ENCODE measurements at regions not wholly inside any gene's neighbourhood (a gene's known extent, or its start where the extent isn't known, plus 50 kb on each side); places are given as distances from the start of the nearest gene placed in this dataset.

GRCh38 chr15:38872732-38873131 lies 308.1 kb upstream of the RASGRP1 start:
- Mint-ChIP-seq H3K36me3 (no peaks in the 10 kb centered on the region), H3K9me3 (peaks cover 0 to 10% (median 2%) of the 10 kb centered on the region in 7 donors)

GRCh38 chr15:38873158-38873557 lies 308.5 kb upstream of the RASGRP1 start:
- intact Hi-C loops (cut with micrococcal nuclease): no loop called here
- 92% methylated on average over 3 of the region's 4 CpGs for WGBS (ENCODE audit: insufficient coverage)
- Histone ChIP-seq H3K27me3 (ENCODE audit: control insufficient read depth in 2 of 2, insufficient read depth in 2 of 2, low read length in 2 of 2) (no peaks in the 10 kb centered on the region), H3K36me3 (replicated peaks in 1 of 2; ENCODE audit: control insufficient read depth in 1 of 2, insufficient read depth in 2 of 2, low read length in 2 of 2) (no peaks in the 10 kb centered on the region), H3K4me1 (ENCODE audit: control insufficient read depth in 1 of 2, insufficient read depth in 2 of 2, low read length in 2 of 2) (no peaks in the 10 kb centered on the region), H3K27ac (ENCODE audit: low read depth in 1 of 2, low read length in 2 of 2) (no peak overlapping the region), H3K4me3 (replicated peaks in 1 of 3; ENCODE audit: low read depth in 2 of 3, low read length in 3 of 3) (no peak overlapping the region), H2AFZ (ENCODE audit: insufficient read depth, low read depth, low read length, poor library complexity, severe bottlenecking) (no peak overlapping the region), H3K9ac (ENCODE audit: insufficient read depth, low read length, poor library complexity, severe bottlenecking) (no peak overlapping the region), H3K9me3 (replicated peaks in 1 of 2; ENCODE audit: control insufficient read depth in 1 of 2, insufficient read depth in 1 of 2, low read length in 2 of 2) (no peaks in the 10 kb centered on the region), H4K20me1 (ENCODE audit: insufficient read depth, low read length) (no peaks in the 10 kb centered on the region), H3K79me2 (ENCODE audit: insufficient read depth, low read length) (no peaks in the 10 kb centered on the region), H3K4me2 (replicated peaks; ENCODE audit: extremely low read depth, low read length, poor library complexity, severe bottlenecking) (no peak overlapping the region)
- DNase-seq: no peak
- peaks cover 0 to 10% (median 2%) of the 10 kb centered on the region in 7 donors for H3K9me3 Mint-ChIP-seq
- no peak overlapping the region for H3K4me3 Mint-ChIP-seq
- no peak for TF ChIP-seq CTCF (IDR thresholded peaks at IDR 0.05)
- H3K4me1 Mint-ChIP-seq: no peaks in the 10 kb centered on the region
- no peak overlapping the region for H3K27ac Mint-ChIP-seq
- peaks cover 0 to 2% (median 0%) of the 10 kb centered on the region in 3 donors for H3K27me3 Mint-ChIP-seq (ENCODE audit: low read depth in 3 of 3)
- no peaks in the 10 kb centered on the region for H3K36me3 Mint-ChIP-seq

More at GRCh38 chr15:38872732-38873131, 308.1 kb upstream of the RASGRP1 start:
- intact Hi-C loops (cut with micrococcal nuclease): no loop called here
- no peaks in the 10 kb centered on the region for H3K36me3 ChIP-seq (replicated peaks in 1 of 2; ENCODE audit: control insufficient read depth in 1 of 2, insufficient read depth in 2 of 2, low read length in 2 of 2)
- DNase-seq: no peak
- H3K27me3 ChIP-seq (ENCODE audit: control insufficient read depth in 2 of 2, insufficient read depth in 2 of 2, low read length in 2 of 2): no peaks in the 10 kb centered on the region
- no peak overlapping the region for H3K4me2 ChIP-seq (replicated peaks; ENCODE audit: extremely low read depth, low read length, poor library complexity, severe bottlenecking)
- WGBS (ENCODE audit: insufficient coverage): 92% methylated on average over 4 of the region's 5 CpGs
- no peak for TF ChIP-seq CTCF (IDR thresholded peaks at IDR 0.05)
- H3K9ac ChIP-seq (ENCODE audit: insufficient read depth, low read length, poor library complexity, severe bottlenecking): no peak overlapping the region
- no peak overlapping the region for H3K27ac ChIP-seq (ENCODE audit: low read depth in 1 of 2, low read length in 2 of 2)
- no peaks in the 10 kb centered on the region for H3K9me3 ChIP-seq (replicated peaks in 1 of 2; ENCODE audit: control insufficient read depth in 1 of 2, insufficient read depth in 1 of 2, low read length in 2 of 2)
- peaks cover 0 to 2% (median 0%) of the 10 kb centered on the region in 3 donors for H3K27me3 Mint-ChIP-seq (ENCODE audit: low read depth in 3 of 3)
- no peak overlapping the region for H3K4me3 Mint-ChIP-seq
- H3K4me1 Mint-ChIP-seq: no peaks in the 10 kb centered on the region
- no peaks in the 10 kb centered on the region for H4K20me1 ChIP-seq (ENCODE audit: insufficient read depth, low read length)
- H3K27ac Mint-ChIP-seq: peak overlapping the region in 1 of 7 donors; percentile 28
- H2AFZ ChIP-seq (ENCODE audit: insufficient read depth, low read depth, low read length, poor library complexity, severe bottlenecking): no peak overlapping the region
- H3K79me2 ChIP-seq (ENCODE audit: insufficient read depth, low read length): no peaks in the 10 kb centered on the region
- no peaks in the 10 kb centered on the region for H3K4me1 ChIP-seq (ENCODE audit: control insufficient read depth in 1 of 2, insufficient read depth in 2 of 2, low read length in 2 of 2)
- H3K4me3 ChIP-seq (replicated peaks in 1 of 3; ENCODE audit: low read depth in 2 of 3, low read length in 3 of 3): no peak overlapping the region
